HFF-Myc (cell line): ENCODE measurements at regions not wholly inside any gene's neighbourhood (a gene's known extent, or its start where the extent isn't known, plus 50 kb on each side); places are given as distances from the start of the nearest gene placed in this dataset.

Source experiments
- DNase-seq: peaks from one replicate; pipeline ENCODE4 v3.0.0-alpha.2; 2011; ENCODE audit warnings: low read depth; ENCODE audit errors: extremely low read depth
- H3K4me3 ChIP-seq: replicated peaks from 2 replicates; pipeline ENCODE4 v1.5.1; 2011; ENCODE audit warnings: low read depth, mild to moderate bottlenecking, control low read depth, low read length
- TF ChIP-seq, protein P1 (sequence below): IDR thresholded peaks from 2 replicates; pipeline ENCODE4 v1.5.1; 2012; ENCODE audit warnings: mild to moderate bottlenecking, low read depth, low read length, control low read depth; ENCODE audit errors: missing control alignments

DNA sequence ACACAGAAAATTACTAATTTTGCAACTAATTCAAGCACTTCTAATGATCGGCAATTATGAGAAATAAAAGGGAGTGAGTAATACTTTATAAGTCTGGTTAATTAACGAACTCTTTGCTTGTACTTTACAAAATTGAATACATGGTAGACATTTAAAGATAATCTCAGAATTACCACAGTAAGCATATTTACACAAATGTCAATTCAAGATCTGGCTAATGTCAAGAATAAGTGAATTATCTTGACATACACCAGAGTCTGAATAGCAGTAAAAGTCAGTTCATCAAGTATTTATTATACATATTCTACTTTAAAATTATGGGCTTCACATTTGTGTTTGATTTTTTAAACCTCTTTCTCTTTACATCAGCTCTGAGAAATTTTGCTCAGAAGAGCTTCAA lies 643.4 kb downstream of the OLFM4 start:
- no peak overlapping the region for H3K4me3 ChIP-seq
- TF ChIP-seq, protein P1, sequence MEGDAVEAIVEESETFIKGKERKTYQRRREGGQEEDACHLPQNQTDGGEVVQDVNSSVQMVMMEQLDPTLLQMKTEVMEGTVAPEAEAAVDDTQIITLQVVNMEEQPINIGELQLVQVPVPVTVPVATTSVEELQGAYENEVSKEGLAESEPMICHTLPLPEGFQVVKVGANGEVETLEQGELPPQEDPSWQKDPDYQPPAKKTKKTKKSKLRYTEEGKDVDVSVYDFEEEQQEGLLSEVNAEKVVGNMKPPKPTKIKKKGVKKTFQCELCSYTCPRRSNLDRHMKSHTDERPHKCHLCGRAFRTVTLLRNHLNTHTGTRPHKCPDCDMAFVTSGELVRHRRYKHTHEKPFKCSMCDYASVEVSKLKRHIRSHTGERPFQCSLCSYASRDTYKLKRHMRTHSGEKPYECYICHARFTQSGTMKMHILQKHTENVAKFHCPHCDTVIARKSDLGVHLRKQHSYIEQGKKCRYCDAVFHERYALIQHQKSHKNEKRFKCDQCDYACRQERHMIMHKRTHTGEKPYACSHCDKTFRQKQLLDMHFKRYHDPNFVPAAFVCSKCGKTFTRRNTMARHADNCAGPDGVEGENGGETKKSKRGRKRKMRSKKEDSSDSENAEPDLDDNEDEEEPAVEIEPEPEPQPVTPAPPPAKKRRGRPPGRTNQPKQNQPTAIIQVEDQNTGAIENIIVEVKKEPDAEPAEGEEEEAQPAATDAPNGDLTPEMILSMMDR, result no peak
- DNase-seq, result no peak

GRCh38 chr13:53683146-53683545 lies 654.5 kb downstream of the OLFM4 start:
- no peak for DNase-seq
- H3K4me3 ChIP-seq, result no peak overlapping the region
- TF ChIP-seq, protein P1, result no peak

DNA sequence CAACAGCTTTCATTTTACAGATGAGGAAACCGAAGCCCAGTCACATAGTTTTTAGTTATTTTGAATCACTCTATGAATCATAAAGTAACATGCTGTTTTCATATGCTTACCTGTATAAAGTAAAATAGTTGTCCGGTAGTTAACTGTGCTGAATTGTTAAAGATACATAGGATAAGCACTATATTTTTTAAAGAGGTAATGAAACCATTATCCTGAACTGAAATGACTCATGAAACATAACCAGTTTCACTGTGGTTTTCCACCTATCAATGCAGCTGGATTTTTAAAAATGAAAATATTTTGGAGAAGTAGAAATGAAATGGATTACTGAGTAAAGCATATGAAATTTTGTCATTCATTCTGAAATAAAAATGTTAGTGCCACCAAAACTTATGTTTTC lies 655.0 kb downstream of the OLFM4 start:
- TF ChIP-seq, protein P1, result no peak
- no peak overlapping the region for H3K4me3 ChIP-seq
- no peak for DNase-seq

DNA sequence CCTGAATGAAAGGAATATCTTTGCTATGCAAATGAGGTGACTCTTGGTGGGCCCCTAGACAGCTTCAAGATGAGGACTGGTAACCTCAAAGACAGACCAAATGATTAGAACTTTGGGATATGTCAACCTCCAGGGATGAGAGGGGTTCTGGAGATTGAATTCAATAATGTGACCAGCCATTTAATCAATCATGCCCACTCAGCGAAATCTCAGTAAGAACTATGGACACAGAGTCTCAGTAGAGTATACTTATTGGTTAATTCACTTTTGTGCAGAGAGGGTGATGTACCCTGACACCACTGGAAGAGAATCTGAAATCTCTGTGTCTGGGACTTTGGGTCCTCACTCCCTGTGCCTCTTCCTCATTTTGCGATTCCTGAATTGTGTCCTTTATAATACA lies 662.8 kb downstream of the OLFM4 start:
- DNase-seq, result no peak
- TF ChIP-seq, protein P1, result no peak
- H3K4me3 ChIP-seq, result no peak overlapping the region

- no peak for DNase-seq
- no peak overlapping the region for H3K4me3 ChIP-seq
- TF ChIP-seq, protein P1, result no peak
Observed at GRCh38 chr13:53694814-53695532, 666.4 kb downstream of the OLFM4 start.

GRCh38 chr13:53703371-53704080 lies 674.9 kb downstream of the OLFM4 start:
- TF ChIP-seq, protein P1, result no peak
- DNase-seq, result no peak
- no peak overlapping the region for H3K4me3 ChIP-seq

DNA sequence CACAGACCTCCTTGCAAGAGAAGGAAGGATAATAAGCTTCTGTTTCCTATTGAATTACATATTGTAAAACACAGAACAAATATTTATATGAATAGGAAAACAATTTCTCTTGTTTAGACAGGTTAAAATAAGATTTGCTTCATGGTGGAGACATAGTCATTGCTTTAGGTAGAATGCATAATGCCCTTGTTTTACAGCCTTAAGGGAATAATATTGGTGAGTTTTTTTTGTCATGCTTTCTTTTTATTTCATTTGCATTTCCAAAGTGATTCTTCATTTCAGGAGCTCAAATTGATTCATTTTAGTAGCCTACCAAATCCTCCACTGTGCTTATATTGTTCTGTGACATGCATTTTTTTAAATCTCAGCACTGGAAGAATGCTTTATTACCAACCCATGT lies 690.7 kb downstream of the OLFM4 start:
- H3K4me3 ChIP-seq, result no peak overlapping the region
- no peak for DNase-seq
- TF ChIP-seq, protein P1, result no peak
